AG08396 (cell line): ENCODE measurements at regions not wholly inside any gene's neighbourhood (a gene's known extent, or its start where the extent isn't known, plus 50 kb on each side); places are given as distances from the start of the nearest gene placed in this dataset.
"Not testable (repeated sequence)": the region's sequence is repeated elsewhere in the genome, so short reads cannot be mapped to it uniquely, and the experiment has no call there.

Experiments used
- DNase-seq: peaks from one replicate; pipeline ENCODE4 v3.0.0; 2012; ENCODE audit warnings: low spot score, mixed read lengths

GRCh38 chr14:95818581-95818980 is 58.1 kb upstream of the TUNAR start:
- DNase-seq: no peak

- no peak for DNase-seq
Measured at GRCh38 chr14:95817271-95817670, 59.4 kb upstream of the TUNAR start.

GRCh38 chr14:95816539-95816938 is 60.1 kb upstream of the TUNAR start:
- DNase-seq: no peak

GRCh38 chr14:95815226-95815690 is 61.4 kb upstream of the TUNAR start:
- DNase-seq: no peak

- no peak for DNase-seq
Measured at GRCh38 chr14:95814363-95815225, 62.0 kb upstream of the TUNAR start.

GRCh38 chr14:95811813-95812212 is 64.8 kb upstream of the TUNAR start:
- DNase-seq: no peak

- no peak for DNase-seq
Measured at GRCh38 chr14:95808371-95808770, 68.3 kb upstream of the TUNAR start.

- no peak for DNase-seq
Measured at GRCh38 chr14:95796788-95797187, 79.8 kb upstream of the TUNAR start.

- DNase-seq: no peak
Measured at GRCh38 chr14:95787941-95788340, 74.0 kb upstream of the TCL1A start.

GRCh38 chr14:95786566-95786965 is 72.6 kb upstream of the TCL1A start:
- no peak for DNase-seq

GRCh38 chr14:95784137-95784536 is 70.2 kb upstream of the TCL1A start:
- DNase-seq: peak; percentile 22

- no peak for DNase-seq
Measured at GRCh38 chr14:95776798-95777534, 63.0 kb upstream of the TCL1A start.

- peak; percentile 52 for DNase-seq
Measured at GRCh38 chr14:95774265-95775160, 60.6 kb upstream of the TCL1A start.

- no peak for DNase-seq
Measured at GRCh38 chr14:95770777-95771176, 56.9 kb upstream of the TCL1A start.

GRCh38 chr14:95769976-95770375 is 56.1 kb upstream of the TCL1A start:
- no peak for DNase-seq

- not testable (repeated sequence) for DNase-seq
Measured at GRCh38 chr14:95769431-95769830, 55.5 kb upstream of the TCL1A start.

GRCh38 chr14:95765051-95765450 is 51.1 kb upstream of the TCL1A start:
- DNase-seq: no peak

- DNase-seq: no peak
Measured at GRCh38 chr14:95763875-95764274, 50.0 kb upstream of the TCL1A start.
